HG03066 (cell line): ENCODE measurements at regions not wholly inside any gene's neighbourhood (a gene's known extent, or its start where the extent isn't known, plus 50 kb on each side); places are given as distances from the start of the nearest gene placed in this dataset.
"Not testable (repeated sequence)": the region's sequence is repeated elsewhere in the genome, so short reads cannot be mapped to it uniquely, and the experiment has no call there.

Experiments used
- ATAC-seq: cut with Tn5 transposase; IDR thresholded peaks from one replicate; pipeline ENCODE4 v1.9.1; 2021; ENCODE audit warnings: low read depth; ENCODE audit not compliant: unreplicated experiment

DNA sequence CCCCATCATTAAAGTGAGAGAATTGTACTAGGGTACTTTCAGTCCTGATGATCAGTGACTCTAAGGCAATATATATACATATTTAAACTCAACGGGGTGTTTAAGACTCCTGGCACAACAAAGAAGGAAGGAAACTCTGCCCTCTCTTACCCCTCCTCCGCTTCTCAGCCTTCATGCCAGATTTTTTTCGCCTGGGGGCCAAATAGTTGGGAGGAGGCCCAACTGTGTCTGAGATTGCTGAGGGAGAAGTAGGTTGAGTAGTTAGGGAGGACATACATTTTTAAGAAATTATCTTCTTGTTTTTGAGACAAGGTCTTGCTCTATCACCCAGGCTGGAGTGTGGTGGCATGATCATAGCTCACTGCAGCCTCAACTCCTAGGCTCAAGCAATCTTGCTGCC is 127.7 kb upstream of the SHB start:
- ATAC-seq = no peak

DNA sequence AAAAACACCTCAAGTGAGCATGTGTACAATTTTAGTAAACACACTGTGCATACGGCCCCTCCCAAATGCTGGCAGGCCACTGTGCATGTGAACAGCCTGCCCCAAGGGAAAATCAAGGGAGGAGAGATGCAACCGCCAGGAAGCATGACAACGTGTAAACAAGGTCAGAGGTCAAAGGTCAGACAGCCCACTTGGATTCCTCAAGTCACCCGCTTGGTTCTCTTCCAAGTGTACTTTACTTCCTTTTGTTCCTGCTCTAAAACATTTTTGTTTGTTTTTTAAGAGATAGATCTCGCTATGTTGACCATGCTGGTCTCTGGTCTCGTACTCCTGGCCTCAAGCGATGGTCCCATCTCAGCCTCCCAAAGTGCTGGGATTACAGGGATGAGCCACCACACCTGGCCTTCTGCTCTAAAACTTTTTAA is 126.7 kb upstream of the SHB start:
- ATAC-seq = no peak

DNA sequence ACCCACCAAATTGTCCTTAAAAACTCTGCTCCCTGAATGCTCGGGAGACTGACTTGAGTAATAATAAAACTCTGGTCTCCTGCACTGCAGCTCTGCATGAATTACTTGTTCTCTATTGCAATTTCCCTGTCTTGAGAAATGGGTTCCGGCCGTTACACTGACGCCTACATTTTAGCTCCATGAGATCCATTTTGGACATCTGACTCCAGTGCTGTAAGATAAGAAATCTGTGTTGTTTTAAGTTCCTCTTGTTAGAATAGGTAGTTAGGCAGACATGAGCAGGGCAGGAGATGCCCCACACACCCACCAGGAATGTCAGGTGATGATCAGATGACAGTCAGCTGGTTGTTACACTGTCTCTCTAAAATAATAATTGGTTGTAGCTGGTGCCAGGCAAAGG is 125.8 kb upstream of the SHB start:
- no peak for ATAC-seq

DNA sequence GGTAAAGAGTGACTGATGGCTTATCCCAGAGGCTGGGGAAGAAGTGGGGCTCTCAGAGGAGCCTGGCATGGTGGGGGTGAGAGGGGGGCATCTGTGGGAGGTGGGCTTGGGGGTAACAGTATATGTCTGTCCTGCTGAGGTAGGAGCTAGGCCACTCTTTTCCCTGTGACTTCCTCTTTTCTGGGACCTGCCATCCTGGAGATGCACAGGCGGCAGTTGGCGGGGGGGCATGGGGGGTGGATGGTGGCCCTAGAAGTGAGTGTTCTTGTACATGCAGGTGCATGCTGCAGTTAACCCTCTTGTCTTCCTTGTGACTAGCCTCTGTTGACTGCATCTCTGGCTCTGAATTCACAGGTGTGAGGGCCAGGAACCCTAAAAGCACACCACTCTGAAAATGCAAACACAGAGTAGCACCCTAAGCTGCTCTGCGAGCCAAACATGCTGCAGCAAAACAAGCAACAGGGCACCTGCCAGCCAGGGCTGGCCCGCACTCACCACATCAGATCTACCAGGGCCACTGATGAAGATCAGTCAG is 123.8 kb upstream of the SHB start:
- ATAC-seq = no peak

DNA sequence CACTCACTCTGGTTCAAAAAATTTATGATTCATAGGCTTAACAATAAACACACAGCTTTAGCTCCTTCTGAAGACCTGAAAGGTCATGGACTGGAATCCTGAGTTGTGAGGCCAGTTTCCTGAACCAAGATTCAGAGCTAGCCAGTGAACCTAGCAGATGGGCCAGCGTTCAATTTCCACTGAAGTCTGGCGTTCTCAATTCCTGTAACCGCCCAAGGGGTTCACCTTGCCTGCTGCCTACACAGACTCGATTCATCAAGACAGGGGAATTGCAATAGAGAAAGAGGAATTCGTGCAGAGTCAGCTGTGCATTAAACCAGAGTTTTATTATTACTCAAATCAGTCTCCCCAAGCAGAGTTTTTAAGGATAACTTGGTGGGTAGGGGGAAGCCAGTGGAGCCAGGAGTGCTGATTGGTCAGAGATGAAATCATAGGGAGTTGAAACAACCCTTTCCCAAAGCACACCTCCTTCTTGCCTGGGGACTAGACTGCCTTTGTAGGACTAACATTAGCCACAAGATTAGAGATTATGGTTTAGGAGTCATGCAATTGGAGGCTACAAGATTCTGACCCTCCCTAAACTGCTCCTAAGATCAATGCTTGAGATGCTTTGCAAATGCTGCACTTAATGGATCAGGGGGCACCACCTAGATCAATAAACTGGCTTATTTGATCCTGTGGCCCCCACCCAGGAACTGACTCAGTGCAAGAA is 117.5 kb upstream of the SHB start:
- ATAC-seq = no peak

DNA sequence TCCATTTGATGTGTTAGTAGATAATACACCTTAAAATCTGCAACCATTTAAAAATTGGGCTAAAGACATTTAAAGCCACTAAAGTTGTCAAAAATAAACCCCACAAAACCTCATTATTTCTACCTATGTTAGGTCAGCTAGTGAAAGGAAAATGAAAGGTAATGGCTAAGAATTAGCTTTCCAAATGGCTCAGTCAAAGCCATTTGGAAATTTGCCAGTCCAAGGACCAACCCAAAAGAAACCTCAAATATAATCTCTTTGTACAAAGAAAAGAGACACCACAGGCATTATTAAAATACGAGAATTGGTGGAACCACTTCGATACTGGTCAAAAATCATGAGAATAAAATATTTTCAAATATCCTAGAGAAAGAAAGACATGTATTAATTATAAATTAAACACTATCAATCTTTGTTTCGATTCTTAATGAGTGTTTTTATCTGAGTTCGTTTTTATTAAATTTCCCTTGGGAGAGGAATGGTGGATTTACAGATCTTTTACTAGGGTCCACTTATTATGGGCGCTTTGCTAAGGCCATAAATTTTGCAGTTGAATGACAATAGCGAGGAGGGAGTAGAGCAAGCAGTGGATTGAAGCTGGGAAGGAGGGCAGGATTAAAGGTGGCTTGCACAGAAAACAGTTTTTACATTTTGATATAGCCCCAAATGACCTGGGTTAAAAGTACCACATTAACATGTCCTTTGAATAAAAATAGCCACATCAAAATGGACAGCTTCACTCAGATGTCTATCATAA is 116.8 kb upstream of the SHB start:
- no peak for ATAC-seq

DNA sequence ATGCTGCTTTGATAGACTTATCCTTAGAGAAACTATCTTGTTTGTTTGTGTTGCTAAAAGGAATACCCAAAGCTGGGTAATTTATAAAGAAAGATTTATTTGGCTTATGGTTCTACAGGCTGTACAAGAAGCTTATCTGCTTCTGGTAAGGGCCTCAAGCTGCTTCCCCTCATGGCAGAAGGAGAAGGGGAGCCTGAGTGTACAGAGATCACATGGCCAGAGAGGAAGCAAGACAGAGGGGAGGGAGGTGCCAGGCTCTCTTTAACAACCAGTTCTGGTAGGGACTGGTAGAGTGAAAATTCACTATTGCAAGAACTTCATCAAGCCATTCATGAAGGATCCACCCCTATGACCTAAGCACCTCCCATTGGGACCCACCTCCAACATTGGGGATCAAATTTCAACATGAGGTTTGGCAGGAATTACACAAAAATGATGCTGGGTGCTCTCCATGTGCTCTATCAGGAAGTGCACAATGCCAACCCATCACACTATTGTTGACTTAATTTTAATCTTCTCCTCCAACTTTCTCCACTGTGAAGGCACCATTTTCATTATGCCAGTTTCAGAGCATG is 115.1 kb upstream of the SHB start:
- no peak for ATAC-seq

DNA sequence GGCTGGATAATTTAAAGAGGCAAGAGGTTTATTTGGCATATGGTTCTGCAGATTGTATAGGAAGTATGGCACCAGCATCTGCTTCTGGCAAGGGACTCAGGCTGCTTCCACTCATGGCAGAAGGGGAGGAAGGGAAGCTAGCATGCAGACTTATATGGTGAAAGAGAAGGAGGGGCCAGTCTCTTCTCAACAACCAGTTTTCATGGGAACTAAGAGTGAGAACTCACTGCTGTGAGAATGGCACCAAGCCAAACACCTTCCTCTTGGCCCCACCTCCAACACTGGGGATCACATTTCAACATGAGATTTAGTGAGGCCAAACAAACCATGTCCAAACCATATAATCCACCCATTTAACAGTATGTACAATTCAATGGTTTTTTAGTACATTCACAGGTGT is 113.3 kb upstream of the SHB start:
- no peak for ATAC-seq

DNA sequence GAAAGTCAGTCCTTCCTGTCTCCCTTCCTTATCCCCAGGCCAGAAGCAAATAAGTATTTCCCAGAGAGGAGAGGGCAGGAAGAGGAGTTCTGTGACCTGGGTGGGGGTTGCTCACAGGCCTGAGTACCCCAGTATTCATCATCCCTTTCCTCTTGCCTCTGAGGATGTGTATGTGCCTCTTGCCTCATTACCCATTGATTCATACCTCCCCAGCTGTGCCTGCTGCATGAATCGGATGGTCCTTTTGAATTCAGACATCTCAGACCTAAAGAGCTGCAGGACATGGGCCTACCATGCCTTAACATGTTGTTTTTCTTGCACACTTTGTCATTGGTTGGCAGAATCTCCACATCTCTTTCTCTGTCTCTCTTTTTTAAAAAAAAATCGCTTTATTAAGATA is 112.8 kb upstream of the SHB start:
- no peak for ATAC-seq

DNA sequence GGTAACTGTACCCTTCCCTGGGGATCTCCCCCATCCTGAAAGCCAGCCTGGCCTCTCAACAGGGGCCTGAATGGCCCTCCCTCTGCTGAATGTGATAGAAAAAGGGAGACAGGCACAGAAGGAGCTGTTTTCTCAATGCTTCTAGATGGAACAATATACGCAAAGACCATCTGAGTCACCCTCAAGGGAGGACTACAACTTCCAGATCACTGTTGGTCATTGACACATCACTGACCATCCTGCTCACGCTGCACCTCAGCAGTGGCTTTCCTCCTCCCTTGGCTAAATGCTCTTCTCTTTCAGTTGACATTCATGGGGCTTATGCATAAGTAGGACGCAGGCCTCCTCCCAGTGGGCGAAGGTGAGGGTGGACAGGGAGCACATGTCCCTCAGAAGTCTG is 112.2 kb upstream of the SHB start:
- ATAC-seq = no peak

DNA sequence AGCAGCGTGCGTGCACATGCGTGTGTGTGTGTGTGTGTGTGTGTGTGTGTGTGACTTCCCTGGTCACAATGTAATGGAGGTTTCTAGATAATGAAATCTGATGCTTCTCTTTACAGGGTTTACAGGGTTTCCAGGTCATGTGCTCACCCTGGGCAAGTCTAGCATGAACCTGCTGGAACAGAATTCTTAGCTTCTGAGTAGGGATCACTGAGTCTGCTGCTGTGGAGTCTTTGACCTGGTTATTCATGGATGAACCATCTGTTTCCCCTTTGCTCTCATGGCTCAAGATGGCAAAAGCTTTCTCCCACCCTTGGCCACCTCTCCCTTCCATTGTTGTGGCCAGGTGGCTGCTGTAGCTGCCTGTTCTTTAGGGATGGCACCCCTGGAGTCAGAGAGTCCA is 111.6 kb upstream of the SHB start:
- ATAC-seq = no peak

DNA sequence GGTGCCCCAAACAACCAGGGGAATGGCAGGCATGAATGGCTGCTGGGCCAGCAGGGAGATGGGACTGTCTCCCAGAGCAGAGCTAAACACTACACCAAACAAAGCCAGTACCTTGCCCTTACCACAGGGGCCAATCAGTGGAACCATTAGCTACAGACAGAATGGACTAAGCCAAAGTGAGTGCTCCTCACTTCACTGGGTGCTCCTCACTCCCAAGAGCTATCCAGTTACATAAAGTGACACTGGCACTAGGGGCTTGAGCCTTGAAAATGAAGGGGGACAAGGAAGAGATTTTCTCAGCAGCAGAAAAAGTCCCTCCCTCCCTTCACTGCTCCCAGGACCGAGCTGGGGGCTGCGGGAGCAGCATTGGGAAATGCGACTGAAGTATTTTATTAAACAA is 110.9 kb upstream of the SHB start:
- ATAC-seq = no peak

DNA sequence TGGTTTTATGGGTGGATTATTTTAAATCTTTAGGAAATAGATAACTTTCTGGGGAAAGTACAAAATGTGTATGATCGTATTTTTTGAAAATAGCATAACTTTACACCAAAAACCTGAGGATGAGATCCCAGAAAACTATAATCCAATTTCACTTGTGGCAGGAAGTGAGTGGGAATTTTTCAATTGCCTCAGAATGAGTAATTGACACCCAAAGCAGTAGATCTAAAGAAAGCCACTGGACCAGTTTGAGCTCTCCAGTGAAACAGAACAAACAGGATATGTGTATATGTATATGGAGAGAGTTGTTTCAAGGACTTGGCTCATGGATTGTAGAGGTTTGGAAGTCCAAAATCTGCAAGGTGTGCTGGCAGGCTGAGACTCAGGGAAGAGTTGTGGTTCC is 109.2 kb upstream of the SHB start:
- ATAC-seq = no peak

DNA sequence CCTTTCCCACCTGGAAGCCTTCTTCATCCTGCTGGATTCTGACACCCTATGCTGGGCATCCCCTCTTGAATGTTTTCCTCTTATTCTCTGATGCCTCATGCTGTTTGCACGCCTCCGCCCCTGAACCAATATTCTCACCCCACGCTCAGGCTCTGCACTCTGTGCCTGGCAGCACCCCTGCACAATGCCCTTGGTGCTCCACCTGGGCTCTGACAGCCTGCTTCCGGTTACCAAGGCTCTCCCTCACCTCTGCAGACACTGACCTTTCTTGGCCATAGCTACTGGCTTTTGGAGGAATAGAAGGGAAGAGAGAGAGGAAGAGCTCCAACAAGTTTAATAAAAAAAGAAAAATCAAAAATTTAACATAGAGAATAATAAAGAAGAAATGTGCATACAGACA is 108.7 kb upstream of the SHB start:
- no peak for ATAC-seq

DNA sequence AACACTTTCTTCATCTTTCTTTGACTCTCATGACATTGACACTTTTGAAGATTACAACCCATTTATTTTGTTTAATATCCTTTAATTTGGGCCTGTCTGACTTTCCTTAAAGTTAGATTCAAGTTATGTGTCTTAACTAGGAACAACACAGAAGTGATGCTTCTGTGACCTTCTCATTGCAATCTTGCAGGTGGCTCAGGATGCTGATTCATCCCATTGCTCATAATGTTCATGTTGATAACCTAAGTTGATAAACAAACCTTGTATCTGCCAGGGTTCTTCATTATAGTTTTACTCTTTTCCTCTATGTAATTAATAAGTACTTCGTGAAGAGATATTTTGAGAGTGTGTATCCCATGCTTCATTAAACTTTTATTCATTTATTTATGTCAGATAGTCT is 107.2 kb upstream of the SHB start:
- ATAC-seq = no peak

DNA sequence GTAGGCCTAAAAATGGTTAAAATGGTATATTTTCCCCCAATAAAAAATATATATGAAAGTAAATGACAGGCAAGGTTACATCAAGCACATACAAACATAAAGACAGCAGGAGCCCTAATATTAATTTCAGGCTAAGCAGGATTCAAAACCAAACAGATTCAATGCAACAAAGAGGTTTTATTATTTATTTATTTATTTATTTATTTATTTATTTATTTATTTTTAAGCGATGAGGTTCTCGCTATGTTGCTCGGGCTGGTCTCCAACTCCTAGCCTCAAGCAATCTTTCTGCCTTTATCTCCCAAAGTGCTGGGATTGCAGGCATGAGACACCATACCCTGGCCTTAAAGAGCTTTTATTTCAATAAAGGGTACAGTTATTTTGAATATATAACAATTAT is 106.4 kb upstream of the SHB start:
- ATAC-seq = no peak

DNA sequence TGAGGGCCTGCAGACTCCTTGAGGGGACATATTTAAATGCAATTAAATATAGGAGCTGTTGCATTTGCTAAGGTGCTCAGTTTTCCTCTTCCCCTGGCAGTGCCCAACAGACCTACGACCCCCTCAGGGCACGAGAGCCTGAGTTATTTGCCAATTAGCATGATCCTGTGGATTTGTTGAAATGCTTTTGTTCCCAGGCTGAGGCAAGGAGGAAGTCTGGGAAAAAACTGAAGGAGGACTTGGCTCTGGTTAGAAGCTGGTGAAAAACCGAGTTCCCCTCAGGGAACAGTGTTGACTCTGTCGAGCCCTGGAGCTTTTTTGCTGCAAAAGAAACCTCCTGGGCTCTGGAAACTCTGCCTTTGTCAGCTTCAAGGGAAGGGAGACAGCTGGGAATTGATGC is 103.6 kb upstream of the SHB start:
- ATAC-seq = no peak

DNA sequence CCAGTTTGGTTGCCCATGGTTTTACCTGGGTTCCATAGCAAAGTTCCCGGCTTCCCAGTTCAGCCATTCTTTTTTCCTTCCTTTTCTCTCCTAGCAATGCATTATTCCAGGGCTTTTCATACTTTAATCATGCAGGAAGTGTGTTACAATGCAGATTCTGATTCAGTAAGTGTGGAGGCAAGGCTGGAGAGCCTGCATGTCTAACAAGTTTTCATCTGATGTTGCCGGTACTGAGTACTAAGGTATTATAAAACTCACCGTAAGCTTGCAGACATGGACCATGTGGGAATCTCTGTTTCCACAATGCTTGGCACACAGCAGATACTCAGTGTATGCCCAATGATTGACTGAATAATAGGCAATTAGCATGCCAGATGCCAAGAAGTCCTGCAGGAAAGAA is 102.9 kb upstream of the SHB start:
- no peak for ATAC-seq

DNA sequence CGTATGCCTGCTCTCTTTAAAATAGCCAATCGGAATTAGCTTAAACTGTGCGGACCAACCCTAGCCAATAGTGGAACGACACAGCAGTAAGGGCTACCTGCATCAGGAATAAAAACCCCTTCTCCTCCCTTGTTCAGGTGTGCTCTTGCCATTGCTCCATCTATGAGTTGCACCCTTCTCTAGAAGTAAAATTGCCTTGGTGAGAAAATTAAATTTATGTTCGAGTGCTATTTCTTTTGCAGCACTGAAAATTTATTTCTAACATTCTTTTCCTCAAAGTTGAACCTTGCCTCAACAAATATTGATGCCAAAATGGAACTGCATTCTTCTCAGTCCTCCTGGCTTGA is 102.5 kb upstream of the SHB start:
- ATAC-seq = no peak

DNA sequence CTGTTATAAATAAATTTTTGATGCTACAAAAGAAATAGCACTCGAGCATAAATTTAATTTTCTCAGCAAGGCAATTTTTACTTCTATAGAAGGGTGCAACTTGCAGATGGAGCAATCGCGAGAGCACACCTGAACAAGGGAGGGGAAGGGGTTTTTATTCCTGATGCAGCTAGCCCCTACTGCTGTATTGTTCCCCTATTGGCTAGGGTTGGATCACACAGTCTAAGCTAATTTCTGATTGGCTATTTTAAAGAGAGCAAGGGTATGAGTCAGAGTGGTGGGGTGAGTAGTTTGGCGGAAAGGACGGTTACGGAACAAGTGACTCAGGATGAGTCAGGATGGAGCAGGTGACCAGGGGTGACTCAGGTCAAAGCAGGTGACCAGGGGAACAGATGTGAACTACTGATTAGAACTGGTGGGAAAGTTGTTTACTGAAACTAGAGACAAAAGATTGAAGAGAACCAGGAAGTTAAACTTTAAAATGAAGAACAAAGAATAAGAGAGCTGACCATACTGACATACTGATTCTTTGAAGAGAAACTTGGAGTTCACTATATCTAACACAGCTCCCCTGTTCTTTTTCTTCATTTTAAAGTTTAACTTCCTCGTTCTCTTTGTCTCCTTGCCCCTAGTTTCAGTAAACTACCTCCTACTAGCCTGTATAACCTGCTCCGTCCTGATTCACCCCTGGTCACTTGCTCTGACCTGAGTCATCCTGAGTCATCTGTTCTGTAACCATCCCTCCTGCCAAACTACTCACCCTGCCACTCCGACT is 101.9 kb upstream of the SHB start:
- ATAC-seq = not testable (repeated sequence)

DNA sequence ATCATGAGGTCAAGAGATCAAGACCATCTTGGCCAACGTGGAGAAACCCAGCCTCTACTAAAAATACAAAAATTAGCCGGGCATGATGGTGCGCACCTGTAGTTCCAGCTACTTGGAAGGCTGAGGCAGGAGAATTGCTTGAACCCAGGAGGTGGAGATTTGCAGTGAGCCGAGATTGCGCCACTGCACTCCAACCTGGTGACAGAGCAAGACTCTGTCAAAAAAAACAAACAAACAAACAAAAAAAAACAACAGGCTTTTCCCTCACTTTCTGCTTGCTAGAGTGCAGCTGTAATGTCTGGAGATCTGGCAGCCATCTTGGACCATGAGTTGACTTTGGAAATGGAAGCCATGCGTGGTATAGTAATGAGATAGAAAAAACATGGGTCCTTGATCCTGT is 101.1 kb upstream of the SHB start:
- ATAC-seq = not testable (repeated sequence)
